SK-N-MC (cell line): ENCODE measurements at regions not wholly inside any gene's neighbourhood (a gene's known extent, or its start where the extent isn't known, plus 50 kb on each side); places are given as distances from the start of the nearest gene placed in this dataset.

Source experiments
- EZH2 ChIP-seq: fragments of 200-600 bp; sonication (generic); IDR thresholded peaks from one replicate; pipeline ENCODE4 v1.6.1; 2017; ENCODE audit warnings: antibody characterized with exemption
- POLR2AphosphoS5 ChIP-seq: IDR thresholded peaks from 2 replicates; pipeline ENCODE4 v1.6.1; 2012; ENCODE audit warnings: mild to moderate bottlenecking, low read depth, low read length, borderline replicate concordance

- TF ChIP-seq POLR2AphosphoS5 (no peak), EZH2 (no peak)
Measured at GRCh38 chr10:9137368-9137767, 1082.9 kb downstream of the GATA3 start.
